Fibroblast of lung (primary cell): ENCODE measurements at regions not wholly inside any gene's neighbourhood (a gene's known extent, or its start where the extent isn't known, plus 50 kb on each side); places are given as distances from the start of the nearest gene placed in this dataset.
A peak's percentile ranks its signal among the peaks of the same experiment; 100 is the strongest.

Experiments used
- DNase-seq, 2 donors: peaks; one replicate each; pipeline versions ENCODE4 v3.0.0 to v3.0.0-alpha.2; 2010; ENCODE audit warnings: low read depth in 2 of 2
- H2AFZ ChIP-seq: 2 replicates; pipeline ENCODE4 v1.5.1; 2012; ENCODE audit warnings: low read length, control low read depth, inconsistent platforms
- H3K27ac ChIP-seq: 2 replicates; pipeline ENCODE4 v1.5.1; 2011; ENCODE audit warnings: low read length, control low read depth; ENCODE audit not compliant: insufficient read depth
- H3K27me3 ChIP-seq: 2 replicates; pipeline ENCODE4 v1.5.1; 2011; ENCODE audit warnings: mild to moderate bottlenecking, low read length; ENCODE audit not compliant: control insufficient read depth, insufficient read depth
- H3K36me3 ChIP-seq: 2 replicates; pipeline ENCODE4 v1.5.1; 2011; ENCODE audit warnings: low read length; ENCODE audit not compliant: control insufficient read depth, insufficient read depth
- H3K4me1 ChIP-seq: 2 replicates; pipeline ENCODE4 v1.5.1; 2011; ENCODE audit warnings: low read length; ENCODE audit not compliant: control insufficient read depth, insufficient read depth; ENCODE audit errors: extremely low read depth
- H3K4me2 ChIP-seq: 2 replicates; pipeline ENCODE4 v1.5.1; 2011; ENCODE audit warnings: low read length, control low read depth; ENCODE audit not compliant: insufficient read depth; ENCODE audit errors: extremely low read depth
- H3K4me3 ChIP-seq, 4 experiments: fragments of 200-600 bp in 1 of 4; sonication (generic) in 1 of 4; replicated peaks in 1 of 4; 2 replicates each; pipeline ENCODE4 v1.5.1; 2011 to 2016; ENCODE audit warnings: low read length in 4 of 4, low read depth in 3 of 4, mild to moderate bottlenecking in 3 of 4, control low read depth in 2 of 4, inconsistent platforms in 1 of 4, mixed read lengths in 1 of 4; ENCODE audit not compliant: insufficient read depth in 1 of 4; ENCODE audit errors: control extremely low read depth in 1 of 4
- H3K79me2 ChIP-seq: 2 replicates; pipeline ENCODE4 v1.5.1; 2012; ENCODE audit warnings: mild to moderate bottlenecking, low read length, inconsistent platforms; ENCODE audit not compliant: control insufficient read depth, insufficient read depth
- H3K9ac ChIP-seq: 2 replicates; pipeline ENCODE4 v1.5.1; 2011; ENCODE audit warnings: mild to moderate bottlenecking, low read length, control low read depth; ENCODE audit not compliant: insufficient read depth
- H3K9me3 ChIP-seq: 2 replicates; pipeline ENCODE4 v1.5.1; 2012; ENCODE audit warnings: low read depth, low read length; ENCODE audit not compliant: control insufficient read depth, insufficient read depth
- H4K20me1 ChIP-seq: 2 replicates; pipeline ENCODE4 v1.5.1; 2011; ENCODE audit warnings: low read length; ENCODE audit not compliant: control insufficient read depth, insufficient read depth; ENCODE audit errors: extremely low read depth
- CTCF ChIP-seq, 2 donors: IDR thresholded peaks in 1 of 2; conservative IDR thresholded peaks in 1 of 2; 1 replicate in 1 of 2; 2 replicates in 1 of 2; pipeline ENCODE4 v1.5.1; 2011 to 2012; ENCODE audit warnings: low read length in 2 of 2, control low read depth in 1 of 2, inconsistent platforms in 1 of 2, low read depth in 1 of 2, mild to moderate bottlenecking in 1 of 2
- EZH2 ChIP-seq: IDR thresholded peaks from 2 replicates; pipeline ENCODE4 v1.5.1; 2012; ENCODE audit warnings: low read length, control low read depth, mild to moderate bottlenecking; ENCODE audit errors: missing control alignments

- H3K9me3 ChIP-seq, result no peaks in the 10 kb centered on the region
These were observed 242.5 kb upstream of the PCDH15 start for GRCh38 chr10:55043540-55043939.

GRCh38 chr10:55033061-55033460 lies 232.0 kb upstream of the PCDH15 start:
- DNase-seq, result no peak
- H3K79me2 ChIP-seq, result no peaks in the 10 kb centered on the region
- no peak overlapping the region for H2AFZ ChIP-seq
- H3K27me3 ChIP-seq, result no peaks in the 10 kb centered on the region
- TF ChIP-seq EZH2, result no peak
- TF ChIP-seq CTCF (conservative IDR thresholded peaks at IDR 0.05 in 1 of 2, IDR thresholded peaks at IDR 0.05 in 1 of 2; ENCODE audit: low read depth in 1 of 2, low read length in 2 of 2), result no peak
- no peak overlapping the region for H3K27ac ChIP-seq
- no peak overlapping the region for H3K9ac ChIP-seq
- H3K4me2 ChIP-seq, result no peak overlapping the region
- H3K4me1 ChIP-seq, result no peaks in the 10 kb centered on the region
- H4K20me1 ChIP-seq, result no peaks in the 10 kb centered on the region
- H3K4me3 ChIP-seq, result no peak overlapping the region
- H3K9me3 ChIP-seq, result no peaks in the 10 kb centered on the region
- H3K36me3 ChIP-seq, result no peaks in the 10 kb centered on the region

More at GRCh38 chr10:55043540-55043939, 242.5 kb upstream of the PCDH15 start:
- H4K20me1 ChIP-seq, result no peaks in the 10 kb centered on the region
- TF ChIP-seq CTCF (conservative IDR thresholded peaks at IDR 0.05 in 1 of 2, IDR thresholded peaks at IDR 0.05 in 1 of 2; ENCODE audit: low read depth in 1 of 2, low read length in 2 of 2) (no peak), EZH2 (no peak)
- no peaks in the 10 kb centered on the region for H3K27me3 ChIP-seq
- no peak overlapping the region for H3K27ac ChIP-seq
- no peak overlapping the region for H3K4me2 ChIP-seq
- H2AFZ ChIP-seq, result no peak overlapping the region
- H3K36me3 ChIP-seq, result no peaks in the 10 kb centered on the region
- H3K4me3 ChIP-seq, result no peak overlapping the region
- H3K79me2 ChIP-seq, result no peaks in the 10 kb centered on the region
- H3K4me1 ChIP-seq, result no peaks in the 10 kb centered on the region
- H3K9ac ChIP-seq, result no peak overlapping the region
- DNase-seq, result no peak

GRCh38 chr10:55024713-55025112 lies 223.7 kb upstream of the PCDH15 start:
- Histone ChIP-seq H3K4me1 (no peaks in the 10 kb centered on the region), H3K9me3 (no peaks in the 10 kb centered on the region), H3K9ac (no peak overlapping the region), H4K20me1 (no peaks in the 10 kb centered on the region), H3K27me3 (no peaks in the 10 kb centered on the region), H3K4me3 (no peak overlapping the region), H3K79me2 (no peaks in the 10 kb centered on the region), H2AFZ (no peak overlapping the region), H3K36me3 (no peaks in the 10 kb centered on the region), H3K27ac (no peak overlapping the region), H3K4me2 (no peak overlapping the region)
- TF ChIP-seq CTCF (conservative IDR thresholded peaks at IDR 0.05 in 1 of 2, IDR thresholded peaks at IDR 0.05 in 1 of 2; ENCODE audit: low read depth in 1 of 2, low read length in 2 of 2) (no peak), EZH2 (no peak)
- DNase-seq, result peak; percentile 1 to 11
